ENCODE measurements at regions not wholly inside any gene's neighbourhood (a gene's known extent, or its start where the extent isn't known, plus 50 kb on each side); places are given as distances from the start of the nearest gene placed in this dataset.
A peak's percentile ranks its signal among the peaks of the same experiment; 100 is the strongest.

GRCh38 chr13:67857581-67858310, 627.6 kb upstream of the PCDH9 start:
- Histone ChIP-seq H3K36me3 (no peaks in the 10 kb centered on the region), H3K27me3 (no peaks in the 10 kb centered on the region), H3K4me1 (peaks cover 6% of the 10 kb centered on the region), H3K9me3 (no peaks in the 10 kb centered on the region; the same call in 1 of the 2 replicates), H3K4me3 (ENCODE audit: low read depth, low read length) (no peak overlapping the region)
- no peak for TF ChIP-seq CTCF (IDR thresholded peaks at IDR 0.05; ENCODE audit: low read depth, low read length)
- no peak for DNase-seq

- Histone ChIP-seq H3K27me3 (no peaks in the 10 kb centered on the region), H3K36me3 (no peaks in the 10 kb centered on the region), H3K4me1 (peaks cover 6% of the 10 kb centered on the region), H3K9me3 (no peaks in the 10 kb centered on the region; the same call in 1 of the 2 replicates), H3K4me3 (ENCODE audit: low read depth, low read length) (no peak overlapping the region)
- TF ChIP-seq CTCF (IDR thresholded peaks at IDR 0.05; ENCODE audit: low read depth, low read length) = no peak
- no peak for DNase-seq
These were observed 626.8 kb upstream of the PCDH9 start for GRCh38 chr13:67856955-67857354.

GRCh38 chr13:67855741-67856238, 625.7 kb upstream of the PCDH9 start:
- Histone ChIP-seq H3K4me3 (ENCODE audit: low read depth, low read length) (no peak overlapping the region), H3K27me3 (no peaks in the 10 kb centered on the region), H3K36me3 (no peaks in the 10 kb centered on the region), H3K4me1 (peaks cover 6% of the 10 kb centered on the region), H3K9me3 (no peaks in the 10 kb centered on the region; the same call in 1 of the 2 replicates)
- TF ChIP-seq CTCF (IDR thresholded peaks at IDR 0.05; ENCODE audit: low read depth, low read length) = no peak
- DNase-seq = no peak

- peaks cover 6% of the 10 kb centered on the region for H3K4me1 ChIP-seq
- no peaks in the 10 kb centered on the region for H3K36me3 ChIP-seq
- no peaks in the 10 kb centered on the region for H3K27me3 ChIP-seq
- H3K9me3 ChIP-seq = no peaks in the 10 kb centered on the region; the same call in 1 of the 2 replicates
- no peak for DNase-seq
- H3K4me3 ChIP-seq (ENCODE audit: low read depth, low read length) = no peak overlapping the region
- no peak for TF ChIP-seq CTCF (IDR thresholded peaks at IDR 0.05; ENCODE audit: low read depth, low read length)
These were observed 624.9 kb upstream of the PCDH9 start for GRCh38 chr13:67854990-67855389.

- no peak for TF ChIP-seq CTCF (IDR thresholded peaks at IDR 0.05; ENCODE audit: low read depth, low read length)
- Histone ChIP-seq H3K36me3 (no peaks in the 10 kb centered on the region), H3K27me3 (no peaks in the 10 kb centered on the region), H3K9me3 (no peaks in the 10 kb centered on the region), H3K4me3 (ENCODE audit: low read depth, low read length) (no peak overlapping the region), H3K4me1 (no peaks in the 10 kb centered on the region)
- no peak for DNase-seq
These were observed 614.4 kb upstream of the PCDH9 start for GRCh38 chr13:67844574-67844973.

GRCh38 chr13:67841071-67841470, 610.9 kb upstream of the PCDH9 start:
- peak; percentile 25 for TF ChIP-seq CTCF (IDR thresholded peaks at IDR 0.05; ENCODE audit: low read depth, low read length)
- Histone ChIP-seq H3K4me1 (no peaks in the 10 kb centered on the region), H3K27me3 (no peaks in the 10 kb centered on the region), H3K4me3 (ENCODE audit: low read depth, low read length) (no peak overlapping the region), H3K36me3 (no peaks in the 10 kb centered on the region), H3K9me3 (no peaks in the 10 kb centered on the region)
- peak; percentile 26 for DNase-seq
